Panc1 (cell line): ENCODE measurements at regions not wholly inside any gene's neighbourhood (a gene's known extent, or its start where the extent isn't known, plus 50 kb on each side); places are given as distances from the start of the nearest gene placed in this dataset.

Experiments used
- ATAC-seq: fragments of 200-7000 bp; cut with Tn5 transposase; 2 replicates; pipeline ENCODE4 v1.9.1; 2020; ENCODE audit warnings: mild to moderate bottlenecking, moderate library complexity
- BruUV-seq: library from RNA; stranded (reverse); fragments of 400-500 nt; replicated peaks from 2 replicates; lab custom pipeline; 2021; lab: Mats Ljungman, UMichigan
- CTCF ChIA-PET: fragments of 300-600 bp; sonication (Branson Sonifier 250); formaldehyde crosslinking; loops from one replicate; lab custom pipeline; 2022; ENCODE audit warnings: antibody characterized with exemption; lab: Charles Lee
- POLR2A ChIA-PET: fragments of 300-600 bp; sonication (Branson Sonifier 250); formaldehyde crosslinking; loops from one replicate; lab custom pipeline; 2022; ENCODE audit warnings: antibody characterized with exemption; lab: Charles Lee
- DNase-seq: peaks from one replicate; pipeline ENCODE4 v3.0.0-alpha.2; 2010; ENCODE audit warnings: low read depth, low spot score
- H3K27ac ChIP-seq: 2 replicates; pipeline ENCODE4 v1.5.1; 2011; ENCODE audit warnings: mild to moderate bottlenecking, low read length, inconsistent platforms
- H3K27me3 ChIP-seq: fragments of 200-500 bp; sonication (Bioruptor generic); 2 replicates; pipeline ENCODE4 v1.6.0; 2014; ENCODE audit warnings: low read length, inconsistent platforms; ENCODE audit not compliant: control insufficient read depth, insufficient read depth
- H3K36me3 ChIP-seq: fragments of 200-500 bp; sonication (Bioruptor generic); 2 replicates; pipeline ENCODE4 v1.5.1; 2014; ENCODE audit warnings: inconsistent platforms, mild to moderate bottlenecking, low read length, moderate library complexity; ENCODE audit not compliant: control insufficient read depth, insufficient read depth
- H3K4me1 ChIP-seq: 2 replicates; pipeline ENCODE4 v1.5.1; 2011; ENCODE audit warnings: inconsistent platforms, mild to moderate bottlenecking, low read length, moderate library complexity; ENCODE audit not compliant: control insufficient read depth, insufficient read depth
- H3K4me3 ChIP-seq, 2 experiments: 2 replicates each; pipeline ENCODE4 v1.5.1; 2011 to 2012; ENCODE audit warnings: low read depth in 2 of 2, low read length in 2 of 2, mild to moderate bottlenecking in 2 of 2, inconsistent platforms in 1 of 2, moderate library complexity in 1 of 2
- H3K9me3 ChIP-seq: fragments of 200-500 bp; sonication (Bioruptor generic); 2 replicates; pipeline ENCODE4 v1.5.1; 2014; ENCODE audit warnings: low read depth, mild to moderate bottlenecking, inconsistent platforms, low read length, moderate library complexity; ENCODE audit not compliant: control insufficient read depth, insufficient read depth
- POLR2AphosphoS5 ChIP-seq: IDR thresholded peaks from 2 replicates; pipeline ENCODE4 v1.6.1; 2012; ENCODE audit warnings: mild to moderate bottlenecking, low read depth, low read length, moderate library complexity
- SIN3A ChIP-seq: IDR thresholded peaks from 2 replicates; pipeline ENCODE4 v1.6.1; 2012; ENCODE audit warnings: low read depth, mild to moderate bottlenecking, low read length, moderate library complexity, borderline replicate concordance; ENCODE audit not compliant: insufficient read depth
- TCF7L2 ChIP-seq: IDR thresholded peaks from 2 replicates; pipeline ENCODE4 v1.6.1; 2011; ENCODE audit warnings: mild to moderate bottlenecking, low read depth, low read length, inconsistent platforms
- in situ Hi-C: cut with HindIII; loops from 2 replicates; pipeline ENCODE4 v1.10.0; 2016; ENCODE audit warnings: low sequenced_read_pairs, low pct_unique_long_range_greater_than_20kb
- intact Hi-C: fragments of 100-400 bp; cut with micrococcal nuclease; formaldehyde crosslinking; loops from one replicate; pipeline ENCODE4 v1.10.0; 2022; ENCODE audit not compliant: unreplicated experiment
- TF ChIP-seq, protein P1 (sequence below): fragments of 450-650 bp; IDR thresholded peaks from 2 replicates; pipeline ENCODE4 v1.5.1; 2017; ENCODE audit warnings: mild to moderate bottlenecking
- TF ChIP-seq, protein P2 (sequence below), 2 experiments: IDR thresholded peaks; 2 replicates each; pipeline ENCODE4 v1.6.1; 2011 to 2012; ENCODE audit warnings: low read depth in 2 of 2, control low read depth in 1 of 2, low read length in 1 of 2, mild to moderate bottlenecking in 1 of 2, moderate library complexity in 1 of 2; ENCODE audit not compliant: insufficient read depth in 1 of 2

DNA sequence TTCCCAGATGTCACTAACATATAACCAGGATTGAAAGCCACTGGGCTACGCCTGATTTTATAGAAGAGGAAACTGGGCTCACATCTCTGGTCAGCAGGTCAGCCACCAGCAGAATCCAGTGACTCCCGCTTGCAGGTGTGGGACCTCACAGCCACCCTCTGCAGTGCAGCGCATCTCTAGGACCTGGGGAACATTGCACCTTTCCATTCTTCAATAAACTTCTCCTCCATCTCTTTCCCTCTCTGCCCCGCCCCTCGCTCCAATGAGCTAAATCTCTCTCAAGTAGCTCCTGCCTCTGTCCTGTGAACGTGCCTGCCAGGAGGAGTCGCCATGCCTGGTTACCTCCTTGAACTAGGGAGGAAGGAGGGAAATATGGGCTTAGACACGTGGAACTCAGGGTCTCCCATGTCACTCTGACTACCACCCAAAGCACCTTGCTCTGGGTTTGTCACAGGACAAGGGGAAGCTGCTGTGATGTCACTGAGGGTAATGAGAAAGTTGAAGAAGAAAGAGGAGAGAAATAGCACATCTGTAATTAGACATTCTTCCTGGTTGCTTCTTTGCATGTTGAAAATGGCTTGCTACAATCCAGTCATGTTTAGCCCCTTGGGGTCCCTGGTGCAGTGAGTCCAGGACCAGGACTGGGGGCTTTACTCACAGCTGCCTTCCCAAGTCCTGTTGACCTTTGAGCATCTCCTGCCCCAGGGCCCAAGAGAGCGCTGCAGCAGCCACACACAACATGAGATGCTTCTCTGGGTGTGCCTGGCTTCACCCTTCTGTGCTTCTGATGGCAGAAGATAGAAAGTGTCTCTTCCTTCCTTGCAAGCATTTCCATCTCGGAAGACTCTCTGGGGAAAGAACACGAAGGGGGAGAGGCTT lies 469.4 kb downstream of the PREX1 start:
- H3K4me1 ChIP-seq: no peaks in the 10 kb centered on the region
- POLR2A ChIA-PET: no interaction called here
- TF ChIP-seq, protein P1, sequence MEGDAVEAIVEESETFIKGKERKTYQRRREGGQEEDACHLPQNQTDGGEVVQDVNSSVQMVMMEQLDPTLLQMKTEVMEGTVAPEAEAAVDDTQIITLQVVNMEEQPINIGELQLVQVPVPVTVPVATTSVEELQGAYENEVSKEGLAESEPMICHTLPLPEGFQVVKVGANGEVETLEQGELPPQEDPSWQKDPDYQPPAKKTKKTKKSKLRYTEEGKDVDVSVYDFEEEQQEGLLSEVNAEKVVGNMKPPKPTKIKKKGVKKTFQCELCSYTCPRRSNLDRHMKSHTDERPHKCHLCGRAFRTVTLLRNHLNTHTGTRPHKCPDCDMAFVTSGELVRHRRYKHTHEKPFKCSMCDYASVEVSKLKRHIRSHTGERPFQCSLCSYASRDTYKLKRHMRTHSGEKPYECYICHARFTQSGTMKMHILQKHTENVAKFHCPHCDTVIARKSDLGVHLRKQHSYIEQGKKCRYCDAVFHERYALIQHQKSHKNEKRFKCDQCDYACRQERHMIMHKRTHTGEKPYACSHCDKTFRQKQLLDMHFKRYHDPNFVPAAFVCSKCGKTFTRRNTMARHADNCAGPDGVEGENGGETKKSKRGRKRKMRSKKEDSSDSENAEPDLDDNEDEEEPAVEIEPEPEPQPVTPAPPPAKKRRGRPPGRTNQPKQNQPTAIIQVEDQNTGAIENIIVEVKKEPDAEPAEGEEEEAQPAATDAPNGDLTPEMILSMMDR: no peak
- TF ChIP-seq TCF7L2 (no peak), SIN3A (no peak), POLR2AphosphoS5 (no peak)
- TF ChIP-seq, protein P2, sequence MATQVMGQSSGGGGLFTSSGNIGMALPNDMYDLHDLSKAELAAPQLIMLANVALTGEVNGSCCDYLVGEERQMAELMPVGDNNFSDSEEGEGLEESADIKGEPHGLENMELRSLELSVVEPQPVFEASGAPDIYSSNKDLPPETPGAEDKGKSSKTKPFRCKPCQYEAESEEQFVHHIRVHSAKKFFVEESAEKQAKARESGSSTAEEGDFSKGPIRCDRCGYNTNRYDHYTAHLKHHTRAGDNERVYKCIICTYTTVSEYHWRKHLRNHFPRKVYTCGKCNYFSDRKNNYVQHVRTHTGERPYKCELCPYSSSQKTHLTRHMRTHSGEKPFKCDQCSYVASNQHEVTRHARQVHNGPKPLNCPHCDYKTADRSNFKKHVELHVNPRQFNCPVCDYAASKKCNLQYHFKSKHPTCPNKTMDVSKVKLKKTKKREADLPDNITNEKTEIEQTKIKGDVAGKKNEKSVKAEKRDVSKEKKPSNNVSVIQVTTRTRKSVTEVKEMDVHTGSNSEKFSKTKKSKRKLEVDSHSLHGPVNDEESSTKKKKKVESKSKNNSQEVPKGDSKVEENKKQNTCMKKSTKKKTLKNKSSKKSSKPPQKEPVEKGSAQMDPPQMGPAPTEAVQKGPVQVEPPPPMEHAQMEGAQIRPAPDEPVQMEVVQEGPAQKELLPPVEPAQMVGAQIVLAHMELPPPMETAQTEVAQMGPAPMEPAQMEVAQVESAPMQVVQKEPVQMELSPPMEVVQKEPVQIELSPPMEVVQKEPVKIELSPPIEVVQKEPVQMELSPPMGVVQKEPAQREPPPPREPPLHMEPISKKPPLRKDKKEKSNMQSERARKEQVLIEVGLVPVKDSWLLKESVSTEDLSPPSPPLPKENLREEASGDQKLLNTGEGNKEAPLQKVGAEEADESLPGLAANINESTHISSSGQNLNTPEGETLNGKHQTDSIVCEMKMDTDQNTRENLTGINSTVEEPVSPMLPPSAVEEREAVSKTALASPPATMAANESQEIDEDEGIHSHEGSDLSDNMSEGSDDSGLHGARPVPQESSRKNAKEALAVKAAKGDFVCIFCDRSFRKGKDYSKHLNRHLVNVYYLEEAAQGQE (IDR thresholded peaks at IDR 0.05; ENCODE audit: insufficient read depth in 1 of 2, low read depth in 2 of 2, low read length in 1 of 2): no peak
- H3K27ac ChIP-seq: no peak overlapping the region
- no peaks in the 10 kb centered on the region; the same call in 1 of the 2 replicates for H3K27me3 ChIP-seq
- ATAC-seq (no peak), DNase-seq (no peak)
- in situ Hi-C loops: no loop called here
- intact Hi-C loops: no loop called here
- no peak overlapping the region for H3K4me3 ChIP-seq
- H3K36me3 ChIP-seq: no peaks in the 10 kb centered on the region
- CTCF ChIA-PET: no interaction called here
- no TSS peak for BruUV-seq
- no peaks in the 10 kb centered on the region for H3K9me3 ChIP-seq

DNA sequence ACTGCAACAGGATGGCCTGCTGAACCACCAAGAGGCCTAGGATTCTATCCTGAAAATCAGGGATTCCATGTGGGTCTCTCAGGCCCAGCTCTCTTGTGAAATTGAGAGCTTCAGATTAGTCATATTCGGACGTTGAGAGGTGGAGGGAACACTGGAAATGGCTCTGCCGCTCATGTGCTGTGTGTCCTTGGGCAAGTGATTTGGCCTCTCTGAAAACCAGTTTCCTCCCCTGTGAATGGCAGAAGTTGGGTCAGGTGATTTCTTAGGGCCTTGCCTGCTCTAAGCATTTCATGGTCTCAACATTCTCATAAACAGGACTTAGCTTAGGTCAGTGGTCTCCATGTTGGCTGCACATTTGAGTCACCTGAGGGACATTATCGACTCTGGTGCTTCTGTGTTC lies 470.1 kb downstream of the PREX1 start:
- POLR2A ChIA-PET: no interaction called here
- no peak for DNase-seq
- no peak for ATAC-seq
- intact Hi-C loops (no loop called here), in situ Hi-C loops (no loop called here)
- no TSS peak for BruUV-seq
- Histone ChIP-seq H3K27me3 (no peaks in the 10 kb centered on the region; the same call in 1 of the 2 replicates), H3K27ac (no peak overlapping the region), H3K36me3 (no peaks in the 10 kb centered on the region), H3K9me3 (no peaks in the 10 kb centered on the region), H3K4me1 (no peaks in the 10 kb centered on the region), H3K4me3 (no peak overlapping the region)
- CTCF ChIA-PET: no interaction called here
- TF ChIP-seq TCF7L2 (no peak), POLR2AphosphoS5 (no peak), SIN3A (no peak)
- TF ChIP-seq, protein P1: no peak
- TF ChIP-seq, protein P2 (IDR thresholded peaks at IDR 0.05; ENCODE audit: insufficient read depth in 1 of 2, low read depth in 2 of 2, low read length in 1 of 2): no peak
